ENCODE measurements at regions not wholly inside any gene's neighbourhood (a gene's known extent, or its start where the extent isn't known, plus 50 kb on each side); places are given as distances from the start of the nearest gene placed in this dataset.

DNA sequence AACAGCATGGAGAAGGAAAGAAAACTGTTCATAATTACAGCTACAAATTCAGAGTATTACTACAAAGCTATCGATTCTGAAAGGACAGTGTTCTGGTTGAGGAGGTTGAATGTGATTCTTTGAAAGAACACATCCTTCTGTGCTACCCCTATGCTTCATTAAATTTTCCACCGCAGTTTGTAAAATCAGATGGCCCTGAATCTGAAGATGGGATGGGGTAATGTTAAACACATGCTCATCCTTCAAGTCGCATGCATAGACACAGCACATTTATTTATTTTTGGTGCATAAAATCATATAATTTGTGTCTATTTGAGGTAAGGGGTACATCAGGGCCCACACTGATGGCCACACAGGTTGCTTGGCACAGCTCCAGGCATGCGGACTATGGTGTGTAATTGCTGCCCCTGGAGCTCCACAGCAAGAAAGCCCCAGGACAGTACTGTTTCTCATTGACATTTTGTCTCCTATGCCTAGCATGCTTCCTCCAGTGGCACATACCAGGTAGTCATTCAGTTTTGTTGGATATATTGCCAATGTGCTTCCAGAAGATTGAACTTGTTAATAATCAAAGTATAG is 238.8 kb upstream of the TANK start:
- DNase-seq, result no peak

DNA sequence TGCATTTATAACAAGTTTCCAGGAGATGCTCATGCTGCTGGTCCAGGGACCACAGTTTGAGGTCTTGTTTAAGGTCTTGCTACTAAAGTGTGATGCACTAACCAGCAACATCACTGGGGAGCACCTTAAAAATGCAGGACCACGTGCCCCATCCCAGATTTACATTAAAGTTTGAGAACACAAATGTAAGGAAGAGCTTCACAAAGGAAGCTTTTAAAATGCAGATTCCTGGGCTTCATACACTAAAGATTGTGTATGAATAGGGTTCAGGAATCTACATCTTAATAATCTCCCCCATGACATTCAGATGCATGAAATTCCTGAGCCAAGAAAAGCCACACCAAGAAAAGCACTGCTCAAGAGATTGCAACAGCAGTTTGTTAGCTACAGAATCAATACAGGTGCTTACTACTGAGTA is 235.3 kb upstream of the TANK start:
- DNase-seq, result no peak

DNA sequence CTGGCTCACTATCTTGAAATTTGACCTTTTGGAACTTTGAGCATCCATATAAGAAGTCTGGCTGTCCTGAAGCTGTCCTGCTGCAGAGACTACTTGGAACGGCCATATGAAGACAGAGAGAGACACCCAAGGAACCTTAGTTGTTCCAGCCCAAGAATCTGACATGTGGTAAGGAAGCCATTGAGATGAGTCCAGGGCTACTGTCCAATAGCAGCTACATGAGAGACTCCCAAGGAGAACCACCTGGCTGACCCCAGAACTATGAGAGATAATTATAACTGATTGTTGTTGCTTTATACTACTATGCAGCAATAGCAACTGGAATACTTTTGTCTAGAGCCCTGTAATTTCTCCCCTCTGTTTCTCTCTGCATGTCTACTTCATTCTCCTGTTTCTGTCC is 234.3 kb upstream of the TANK start:
- DNase-seq, result no peak

DNA sequence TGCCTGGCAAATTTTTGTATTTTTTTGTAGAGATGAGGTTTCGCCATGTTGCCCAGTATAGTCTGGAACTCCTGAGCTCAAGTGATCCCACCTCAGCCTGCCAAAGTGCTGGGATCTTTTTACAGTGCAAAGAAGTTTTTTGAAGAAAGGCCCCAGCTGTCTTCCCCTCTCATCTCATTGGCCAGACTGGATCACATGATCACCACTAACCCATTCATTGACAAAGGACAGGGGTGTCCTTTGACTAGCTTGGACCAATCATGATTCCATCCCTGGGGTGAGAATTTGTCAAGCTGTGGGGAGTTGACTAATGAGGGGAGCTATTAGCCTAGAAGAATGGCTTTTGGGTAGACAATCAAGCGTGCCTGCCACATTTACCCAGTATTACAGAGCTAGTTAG is 232.9 kb upstream of the TANK start:
- DNase-seq, result no peak

DNA sequence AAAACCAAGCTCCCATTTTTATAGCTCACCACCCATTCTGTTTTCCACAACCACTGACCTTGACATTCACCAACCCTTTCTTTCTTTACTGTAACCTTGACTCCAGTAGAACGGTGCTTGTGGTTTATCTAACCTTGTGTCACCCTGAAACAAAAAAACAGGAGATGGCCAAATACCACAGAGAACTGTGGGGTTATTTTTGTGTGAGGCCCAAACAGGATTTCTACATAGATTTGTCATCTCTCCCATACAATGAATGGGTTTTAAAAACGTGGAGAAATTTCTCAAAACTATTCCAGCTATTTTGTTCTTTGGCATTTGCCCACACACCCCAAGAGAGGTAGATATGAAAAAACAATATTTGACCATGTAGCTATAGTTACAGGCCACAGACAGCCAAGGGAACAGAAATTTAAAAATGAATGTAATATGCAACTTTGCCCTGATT is 231.3 kb upstream of the TANK start:
- no peak for DNase-seq

DNA sequence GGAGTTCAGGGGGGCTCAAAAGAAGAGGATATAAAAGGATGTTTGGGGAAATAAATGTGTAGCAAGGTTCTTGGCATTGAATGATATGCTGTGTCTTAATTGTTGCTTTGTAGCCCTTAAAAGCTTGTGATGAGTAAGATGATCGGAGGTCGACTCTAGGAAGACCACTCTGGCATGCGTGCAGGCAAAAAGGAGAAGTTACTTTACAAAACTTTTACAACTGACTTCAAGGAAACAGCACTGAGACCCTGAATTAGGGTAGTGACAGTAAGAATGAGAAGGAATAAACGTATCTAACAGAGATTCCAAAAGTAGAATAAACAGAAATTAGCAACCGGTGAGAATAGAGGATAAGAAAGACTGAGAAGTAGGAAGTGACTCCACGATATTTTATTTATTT is 228.7 kb upstream of the TANK start:
- DNase-seq, result no peak

DNA sequence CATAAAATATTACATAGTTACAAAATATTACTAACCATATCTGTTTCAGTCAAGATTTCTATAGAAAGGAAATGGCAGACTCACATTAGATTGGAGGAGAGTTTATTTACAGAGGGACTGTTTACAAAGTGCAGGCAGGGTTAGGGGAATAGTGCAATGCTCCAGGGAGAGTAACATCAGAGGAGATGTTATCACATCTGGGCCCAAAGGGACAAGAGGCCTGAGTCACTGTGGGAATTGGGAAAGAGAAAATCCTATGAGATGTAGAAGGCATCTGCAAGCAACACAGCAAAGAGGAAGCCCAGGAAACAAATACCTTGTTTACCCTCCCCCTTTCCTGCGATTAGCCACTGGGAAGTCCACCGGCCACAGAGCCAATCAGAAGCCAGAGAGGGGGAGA is 227.3 kb upstream of the TANK start:
- DNase-seq, result no peak

DNA sequence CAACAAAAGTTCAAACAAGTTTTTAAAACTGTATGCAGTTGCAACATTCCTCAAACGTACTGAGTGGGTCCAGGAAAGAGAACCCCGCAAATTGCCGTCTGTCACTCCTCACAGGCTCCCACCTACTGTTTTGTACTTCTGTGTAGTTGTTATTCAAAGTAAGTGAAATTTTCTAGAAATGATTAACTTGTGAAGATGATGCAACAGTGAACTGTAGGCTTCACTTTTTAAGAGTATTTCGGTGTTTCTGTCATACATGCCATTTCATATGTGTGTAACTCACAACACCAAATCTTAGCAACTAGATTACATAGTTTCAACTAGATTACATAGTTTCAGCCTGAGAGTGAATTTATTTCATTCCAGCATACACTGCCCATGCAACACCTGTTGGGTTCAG is 226.0 kb upstream of the TANK start:
- no peak for DNase-seq

DNA sequence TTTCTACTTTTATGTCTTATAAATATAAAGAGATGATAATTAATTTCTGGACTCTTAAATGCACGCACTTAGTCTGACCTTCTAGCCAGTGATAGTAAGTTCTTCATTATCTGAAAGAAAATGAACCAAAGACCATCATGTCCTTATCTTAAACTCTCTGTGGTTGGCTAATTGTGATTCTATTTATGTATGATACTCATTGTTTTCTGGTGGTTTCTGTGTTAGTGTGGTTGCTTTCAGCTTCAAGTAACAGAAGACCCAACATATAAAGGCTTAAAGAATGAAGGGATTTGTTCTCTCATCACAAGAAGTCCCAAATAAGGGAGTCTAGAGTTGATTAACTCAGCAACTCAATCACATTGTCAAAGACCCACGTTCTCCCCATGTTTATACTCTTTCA is 225.2 kb upstream of the TANK start:
- no peak for DNase-seq

DNA sequence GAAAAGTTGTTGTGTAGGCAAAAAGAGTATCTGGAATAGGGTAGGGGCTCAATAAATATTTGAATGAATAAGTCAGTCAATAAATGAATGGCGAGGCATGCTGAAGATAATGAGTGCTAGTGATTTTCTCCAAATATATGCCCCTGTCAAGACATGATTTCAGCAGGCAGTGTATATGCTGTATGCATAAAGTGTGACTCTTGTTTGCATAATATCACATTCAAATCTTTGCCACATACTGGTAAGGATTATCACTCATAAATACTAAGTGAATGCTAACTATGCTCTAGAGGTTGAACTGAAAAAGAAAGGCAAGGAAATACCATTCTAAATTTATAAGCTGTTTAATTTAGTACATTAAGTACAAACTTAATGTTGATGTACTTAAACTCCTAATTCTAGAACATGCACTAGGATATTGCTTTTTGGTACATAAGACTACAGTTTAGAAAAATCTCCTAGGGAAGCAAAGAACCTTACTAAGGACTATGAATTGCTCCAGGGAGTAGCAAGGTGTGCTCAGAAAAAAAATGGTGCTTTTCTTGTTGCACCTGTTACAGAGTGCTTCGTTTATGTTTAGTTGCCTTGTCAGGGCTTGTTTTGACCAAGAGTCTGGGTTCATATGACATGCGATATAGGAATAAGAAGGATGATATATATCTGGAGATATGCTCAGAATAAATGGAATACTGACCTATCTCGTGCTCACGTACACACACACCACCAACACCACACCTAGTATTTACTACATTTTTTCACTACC is 224.0 kb upstream of the TANK start:
- no peak for DNase-seq

DNA sequence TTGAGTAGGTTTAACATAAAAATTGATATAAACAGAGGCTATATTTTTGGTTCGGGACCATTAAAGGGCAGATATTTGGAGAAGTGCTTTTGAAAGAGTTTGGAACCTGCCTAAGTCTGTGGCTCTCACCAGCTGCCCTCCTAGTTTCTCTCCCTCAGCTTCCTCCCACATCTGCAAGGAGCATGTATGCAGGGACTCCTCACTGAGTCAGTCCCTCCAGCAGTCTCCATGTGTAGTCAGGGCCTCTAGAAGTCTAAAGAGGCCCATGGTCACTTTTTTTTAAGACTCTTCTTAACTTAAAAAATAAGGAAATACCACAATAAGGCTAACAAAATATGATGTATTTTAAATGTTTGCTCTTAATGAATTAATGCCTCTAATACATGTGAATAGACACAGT is 220.0 kb upstream of the TANK start:
- no peak for DNase-seq

DNA sequence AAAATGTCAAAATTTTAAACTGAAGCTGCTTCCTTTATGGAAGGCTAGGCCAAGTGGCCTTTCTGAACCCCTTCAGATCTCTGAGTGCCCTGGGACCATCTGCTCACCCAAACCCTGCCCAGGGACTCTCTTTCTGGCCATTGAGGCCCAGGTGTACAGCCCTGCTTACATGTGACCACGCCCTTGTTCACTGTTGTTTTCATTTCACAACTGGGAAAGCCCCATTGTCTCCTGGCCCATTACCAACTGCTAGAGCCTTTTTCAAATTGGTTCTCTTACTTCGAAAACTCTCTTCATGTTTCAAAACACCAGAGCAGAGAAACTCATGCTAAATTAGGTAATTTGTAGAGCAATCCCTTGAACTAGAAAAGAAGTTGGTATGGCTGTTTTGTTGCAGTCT is 219.5 kb upstream of the TANK start:
- DNase-seq, result no peak

DNA sequence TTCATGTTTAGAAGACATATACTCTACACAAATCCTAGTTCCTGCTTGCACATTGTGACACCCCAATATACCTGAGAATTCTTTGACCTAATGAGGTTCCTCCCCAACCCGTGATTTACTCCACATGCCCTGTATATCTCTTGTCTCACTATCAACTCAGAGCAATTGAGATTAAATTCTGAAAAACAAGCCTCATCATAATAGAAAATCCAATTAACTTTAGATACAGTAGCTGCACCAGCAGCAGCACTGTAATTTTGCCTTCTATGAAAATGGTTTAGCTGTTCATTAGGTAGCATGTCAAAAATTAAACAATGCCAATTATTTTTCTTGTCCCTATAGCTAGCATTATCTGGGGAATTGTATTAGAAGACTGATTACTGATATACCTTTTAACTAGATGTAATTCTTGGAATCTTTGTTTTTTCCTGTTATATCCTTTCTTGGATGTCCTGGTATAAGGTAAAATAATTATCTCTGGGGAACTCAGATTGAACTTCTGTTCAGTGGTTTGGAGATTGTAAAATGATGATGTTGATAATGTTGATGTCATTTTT is 218.9 kb upstream of the TANK start:
- no peak for DNase-seq

DNA sequence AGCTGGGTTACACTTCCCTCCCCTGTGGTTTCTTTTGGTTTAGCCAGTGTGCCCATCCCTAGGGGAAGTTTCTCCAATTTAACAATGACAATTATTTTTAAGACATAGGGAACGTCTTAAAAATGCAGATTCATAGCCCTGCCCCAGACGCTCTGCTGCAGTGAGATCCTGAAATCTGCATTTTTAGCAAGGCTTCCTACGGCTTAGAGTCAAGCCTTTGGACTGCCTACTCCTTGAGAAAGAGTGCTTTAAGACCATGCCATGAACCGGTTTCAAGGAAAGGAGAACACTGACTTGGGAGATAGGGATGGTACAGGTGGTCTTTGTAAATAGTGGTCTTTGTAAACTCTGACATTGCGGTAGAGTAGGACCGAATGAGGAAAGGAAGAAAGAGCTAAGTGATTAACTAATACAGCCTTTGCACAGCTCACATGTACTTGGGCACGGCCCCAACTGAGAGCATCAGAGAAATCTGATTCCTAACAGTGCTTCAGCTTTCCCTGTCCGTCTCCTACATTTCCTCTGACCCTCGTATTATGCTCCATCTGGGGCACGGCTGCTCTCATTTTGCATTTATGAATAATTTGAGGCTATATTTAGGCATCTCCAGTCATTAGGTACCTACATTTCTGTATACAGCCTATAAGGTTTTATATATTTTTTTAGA is 217.6 kb upstream of the TANK start:
- DNase-seq, result no peak

DNA sequence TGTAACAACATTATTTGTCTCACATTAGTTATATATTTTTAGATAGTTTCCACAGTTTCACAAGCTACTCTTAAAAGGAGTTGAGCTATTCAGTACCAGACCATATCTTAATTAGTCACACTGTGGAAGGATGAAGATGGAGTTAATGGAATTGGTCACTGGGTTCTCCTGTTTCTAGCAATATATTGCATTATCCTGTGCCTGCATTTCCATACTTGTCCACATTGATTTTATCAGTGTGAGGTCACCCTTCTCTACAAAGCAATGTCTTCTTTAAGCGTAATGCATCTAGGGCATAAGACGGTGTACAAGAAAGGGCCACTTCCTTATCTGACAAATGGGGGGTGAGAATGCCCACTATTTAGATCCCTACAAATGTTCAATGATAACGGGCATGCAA is 216.8 kb upstream of the TANK start:
- DNase-seq, result no peak

DNA sequence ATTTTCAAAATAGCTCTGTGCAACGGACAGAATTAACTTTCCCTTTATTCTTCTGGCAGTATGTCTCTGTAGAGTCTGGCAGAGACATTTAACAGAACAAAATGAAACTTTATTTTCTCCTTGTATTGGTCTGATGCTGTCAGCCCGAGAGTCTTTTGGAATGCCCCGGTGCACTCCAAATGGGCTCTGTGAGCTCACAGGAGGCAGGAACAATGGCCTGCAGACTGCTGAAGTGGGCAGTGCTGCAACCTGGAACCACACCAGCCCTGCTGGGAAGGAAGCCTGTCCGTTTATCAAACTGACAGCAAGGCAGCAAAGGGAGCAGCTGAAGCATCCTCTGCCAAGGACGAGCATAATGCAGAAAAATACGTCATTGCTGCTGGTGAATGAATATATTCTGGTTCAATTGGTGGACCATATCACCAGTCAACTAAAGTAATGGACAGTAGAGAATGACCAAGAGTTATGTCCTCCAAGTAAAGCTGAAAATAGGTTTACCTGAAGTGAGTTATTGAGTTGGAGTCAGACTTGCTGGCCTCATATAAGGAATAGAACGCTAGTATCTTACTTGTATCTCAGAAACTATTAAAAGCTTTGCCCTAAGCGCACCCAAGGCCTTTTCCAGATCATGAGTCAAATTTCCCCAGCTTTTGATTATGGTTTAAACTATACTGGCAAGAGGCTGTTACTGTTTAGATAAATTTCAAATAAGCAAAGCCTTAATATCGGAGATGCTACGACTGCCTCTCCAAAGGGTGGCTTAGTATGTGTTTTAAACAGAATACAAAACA is 207.6 kb upstream of the TANK start:
- DNase-seq, result no peak

DNA sequence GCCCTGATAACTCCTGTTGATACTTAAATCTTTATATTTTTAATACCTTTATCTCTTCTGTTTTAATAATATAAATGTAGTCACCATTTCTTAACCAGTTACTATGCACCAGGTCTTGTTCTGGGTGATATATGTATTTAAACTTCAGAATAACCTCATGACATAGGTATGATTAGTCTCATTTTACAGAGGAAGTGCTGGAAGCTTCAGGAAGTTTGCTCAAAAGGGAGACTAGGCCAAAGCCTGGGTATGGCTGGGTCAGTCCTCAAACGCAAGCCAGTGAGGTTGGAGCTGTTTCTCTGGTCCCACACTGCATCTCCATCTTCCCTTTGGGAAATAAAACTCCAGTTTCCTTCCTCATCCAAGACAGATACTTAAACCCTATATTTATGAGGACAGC is 204.7 kb upstream of the TANK start:
- no peak for DNase-seq

DNA sequence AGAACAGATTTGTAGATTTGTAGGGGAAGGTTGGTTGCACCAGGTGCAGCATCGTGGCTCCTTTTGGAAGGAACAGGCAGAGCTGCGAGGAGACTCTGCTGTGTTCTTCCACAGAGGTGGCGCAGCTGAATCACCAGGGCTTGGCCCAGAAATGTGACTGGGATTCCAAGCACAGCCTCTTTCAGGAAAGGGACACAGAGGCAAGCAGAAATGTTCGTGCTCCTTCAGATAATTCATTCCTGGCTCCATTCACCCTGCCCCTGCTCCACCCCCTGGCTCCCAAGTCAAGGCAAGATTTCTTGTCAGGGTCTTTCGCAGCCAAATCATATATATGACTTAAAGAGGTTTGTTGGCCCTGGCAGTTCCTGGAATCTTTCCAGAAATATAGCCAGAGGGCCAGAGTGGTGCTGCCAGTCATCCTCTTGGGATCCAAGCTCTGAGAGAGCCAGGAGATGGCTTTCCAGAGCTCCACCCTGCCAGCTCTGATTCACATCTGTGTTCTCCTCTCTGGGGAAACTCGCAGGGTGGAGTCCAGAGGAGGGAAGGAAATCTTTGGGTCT is 203.9 kb upstream of the TANK start:
- no peak for DNase-seq

DNA sequence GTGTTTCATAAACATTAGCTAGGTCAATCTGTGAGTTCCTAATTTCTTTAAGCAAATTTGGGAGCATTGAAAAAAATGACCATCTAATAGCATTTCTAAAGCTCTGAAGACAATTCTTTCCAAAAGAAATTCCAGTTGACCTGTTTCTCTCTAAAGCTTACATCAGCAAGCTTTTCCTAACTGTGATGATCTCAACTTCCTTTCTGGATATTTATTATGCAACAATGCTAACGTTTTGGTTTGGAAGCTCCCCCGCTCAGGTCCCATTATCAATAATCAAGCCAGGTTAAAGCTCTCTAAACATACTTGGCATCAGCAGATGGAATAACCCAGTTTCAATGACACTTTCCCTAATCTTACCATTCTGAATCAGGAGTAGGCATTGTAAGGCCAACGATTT is 196.3 kb upstream of the TANK start:
- no peak for DNase-seq

DNA sequence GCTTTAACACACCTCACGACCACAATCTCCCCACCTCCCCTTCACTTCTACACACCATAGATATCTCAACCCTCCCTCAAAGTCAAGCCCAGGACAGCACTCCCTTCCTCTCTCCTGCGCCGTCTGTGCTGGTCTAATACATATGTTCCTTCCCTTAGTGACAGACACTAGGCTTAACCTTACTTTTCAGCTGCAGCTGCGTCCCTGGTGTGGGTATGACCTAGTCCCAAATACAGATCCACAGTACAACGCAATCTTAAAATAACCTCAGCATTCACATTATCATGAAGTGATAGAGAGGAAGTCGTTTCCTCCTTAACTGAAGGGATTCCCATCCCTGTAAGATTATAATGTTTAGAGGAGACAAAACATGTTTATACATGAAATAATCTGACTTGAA is 192.7 kb upstream of the TANK start:
- DNase-seq, result no peak

DNA sequence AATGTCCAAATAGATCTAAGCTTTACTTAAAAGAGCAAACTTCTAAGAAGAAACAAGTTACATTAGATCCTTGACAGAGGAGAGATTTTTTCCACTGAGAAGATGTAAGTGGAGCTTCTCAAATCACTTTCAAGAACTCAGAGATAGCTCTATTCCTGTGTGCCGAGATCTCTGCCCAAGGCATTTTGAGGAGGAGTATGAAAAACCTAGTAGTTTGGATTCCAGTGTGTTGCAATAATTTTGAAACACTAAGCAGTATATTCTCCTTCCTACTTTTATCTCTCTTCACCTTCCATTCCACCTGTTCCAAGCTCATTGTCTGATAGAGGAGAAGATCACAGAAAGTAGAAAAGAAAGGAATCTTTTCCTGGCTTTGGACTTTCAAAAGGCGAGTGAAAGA is 192.0 kb upstream of the TANK start:
- no peak for DNase-seq

DNA sequence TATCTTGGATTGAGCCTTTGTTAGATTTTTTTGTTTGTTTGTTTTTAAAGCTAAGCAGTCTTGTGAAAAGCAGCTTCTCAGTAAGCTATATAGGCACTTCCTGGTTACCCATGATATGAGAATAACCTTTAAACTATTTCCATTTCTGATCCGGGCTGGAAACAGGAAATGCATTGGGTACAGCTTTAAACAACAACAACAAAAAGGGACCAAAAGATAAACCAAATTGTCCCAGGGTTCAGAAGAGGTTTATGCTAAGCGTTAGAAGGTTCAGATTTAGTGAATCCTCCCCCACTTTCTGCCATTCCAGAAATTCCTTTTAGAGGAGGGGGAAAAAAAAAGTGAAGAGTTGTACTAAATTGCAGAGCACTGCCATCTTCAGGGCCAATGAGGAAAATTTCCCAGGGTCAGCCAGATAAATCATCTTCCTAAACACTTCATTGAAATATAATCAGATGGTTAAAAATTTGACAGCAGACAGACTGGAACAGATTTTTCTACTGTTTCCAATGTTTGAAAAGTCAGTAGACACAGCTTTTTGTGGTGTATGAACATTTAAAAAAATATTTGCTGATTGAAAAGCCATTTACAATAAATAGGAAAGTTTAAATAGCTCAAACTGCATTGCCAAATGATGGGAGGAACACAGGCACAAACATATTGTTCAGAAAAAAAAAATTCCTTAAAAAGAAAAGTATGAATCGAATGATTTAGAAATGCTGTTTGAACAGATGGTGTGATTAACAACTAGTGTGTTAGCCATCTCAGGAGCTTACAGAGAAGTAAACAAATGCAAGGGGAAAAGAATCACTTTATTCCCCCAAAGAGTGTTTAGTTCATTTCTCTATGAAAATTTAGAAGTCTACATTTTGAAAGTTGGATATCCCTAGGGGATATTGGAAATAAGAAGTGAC is 189.9 kb upstream of the TANK start:
- no peak for DNase-seq

Data from GDM1 (cell line).